Left ventricle myocardium inferior (tissue), 1 donor: ENCODE measurements at regions not wholly inside any gene's neighbourhood (a gene's known extent, or its start where the extent isn't known, plus 50 kb on each side); places are given as distances from the start of the nearest gene placed in this dataset.

ENCODE experiments used
- DNase-seq: peaks from one replicate; pipeline ENCODE4 v3.0.0-alpha.2; 2020
- H3K27ac ChIP-seq: fragments of 200-600 bp; replicated peaks from 2 replicates; pipeline ENCODE4 v1.8.0; 2021
- H3K27me3 ChIP-seq: fragments of 200-600 bp; 2 replicates; pipeline ENCODE4 v1.8.0; 2021; ENCODE audit warnings: low read depth
- H3K36me3 ChIP-seq: fragments of 200-600 bp; 2 replicates; pipeline ENCODE4 v1.8.0; 2021
- H3K4me1 ChIP-seq: fragments of 200-600 bp; 2 replicates; pipeline ENCODE4 v1.8.0; 2021
- H3K4me3 ChIP-seq: fragments of 200-600 bp; 2 replicates; pipeline ENCODE4 v1.8.0; 2021; ENCODE audit warnings: mild to moderate bottlenecking, moderate library complexity
- H3K9me3 ChIP-seq: fragments of 200-600 bp; replicated peaks from 2 replicates; pipeline ENCODE4 v1.8.0; 2021
- CTCF ChIP-seq: fragments of 200-600 bp; IDR thresholded peaks from 2 replicates; pipeline ENCODE4 v1.8.0; 2021; ENCODE audit warnings: antibody characterized with exemption, mild to moderate bottlenecking, borderline replicate concordance
- intact Hi-C: fragments of 100-400 bp; cut with micrococcal nuclease; formaldehyde crosslinking; loops from one replicate; pipeline ENCODE4 v1.11.0; 2022
- donor health status: DM: no; HTN: yes; CAD: no; lungs with severe emphysema.

DNA sequence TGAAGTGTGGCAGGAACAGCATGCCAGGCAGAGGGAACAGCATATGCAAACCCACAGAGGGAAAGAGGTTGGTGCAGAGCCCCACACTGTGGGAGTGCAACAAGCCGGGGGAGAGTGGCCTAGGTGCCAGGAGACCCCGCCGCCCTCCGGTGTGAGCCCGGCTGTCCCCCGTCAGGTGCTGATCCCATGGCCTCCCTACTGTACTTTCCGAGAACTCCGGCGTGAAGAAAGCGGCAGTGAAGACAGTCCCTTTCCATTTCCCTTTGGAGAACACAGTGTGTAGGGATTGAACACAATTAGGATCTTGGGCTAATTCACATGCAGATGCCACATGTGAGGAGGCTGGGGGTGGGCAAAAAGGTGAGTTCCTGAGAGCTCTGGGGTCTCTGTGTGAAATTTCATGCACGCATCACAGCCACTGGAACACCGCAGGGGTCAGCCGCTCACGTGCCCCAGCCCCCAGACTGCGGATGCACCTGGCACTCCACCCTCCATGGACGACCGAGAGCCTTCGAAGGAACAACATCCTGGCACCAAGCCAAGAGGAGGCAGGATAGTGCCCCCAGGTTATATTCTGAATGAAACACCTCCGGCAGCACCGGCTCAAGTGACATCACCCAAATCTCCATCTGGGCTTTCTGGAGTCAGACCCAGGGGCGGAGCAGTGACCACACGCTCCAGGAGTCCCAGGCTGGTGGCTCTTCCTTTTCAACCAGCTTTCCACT lies 82.1 kb upstream of the PPP2R2D start:
- Histone ChIP-seq H3K9me3 (no peaks in the 10 kb centered on the region), H3K27me3 (peaks cover 83% of the 10 kb centered on the region), H3K27ac (no peak overlapping the region), H3K4me1 (no peaks in the 10 kb centered on the region), H3K4me3 (no peak overlapping the region), H3K36me3 (no peaks in the 10 kb centered on the region)
- no peak for TF ChIP-seq CTCF
- intact Hi-C loops = no loop called here
- no peak for DNase-seq

GRCh38 chr10:131819241-131820072 lies 81.4 kb upstream of the PPP2R2D start:
- TF ChIP-seq CTCF = no peak
- intact Hi-C loops = no loop called here
- Histone ChIP-seq H3K4me1 (no peaks in the 10 kb centered on the region), H3K27me3 (peaks cover 88% of the 10 kb centered on the region), H3K9me3 (no peaks in the 10 kb centered on the region), H3K4me3 (no peak overlapping the region), H3K27ac (no peak overlapping the region), H3K36me3 (no peaks in the 10 kb centered on the region)
- no peak for DNase-seq

GRCh38 chr10:131820626-131821025 lies 80.2 kb upstream of the PPP2R2D start:
- intact Hi-C loops = no loop called here
- DNase-seq = no peak
- Histone ChIP-seq H3K27me3 (peaks cover 86% of the 10 kb centered on the region), H3K36me3 (no peaks in the 10 kb centered on the region), H3K4me1 (no peaks in the 10 kb centered on the region), H3K27ac (no peak overlapping the region), H3K9me3 (no peaks in the 10 kb centered on the region), H3K4me3 (no peak overlapping the region)
- TF ChIP-seq CTCF = no peak

GRCh38 chr10:131821378-131822012 lies 79.3 kb upstream of the PPP2R2D start:
- no peaks in the 10 kb centered on the region for H3K36me3 ChIP-seq
- H3K4me3 ChIP-seq = no peak overlapping the region
- peaks cover 84% of the 10 kb centered on the region for H3K27me3 ChIP-seq
- no peak for TF ChIP-seq CTCF
- H3K27ac ChIP-seq = no peak overlapping the region
- intact Hi-C loops = no loop called here
- H3K4me1 ChIP-seq = no peaks in the 10 kb centered on the region
- H3K9me3 ChIP-seq = no peaks in the 10 kb centered on the region
- DNase-seq = no peak

DNA sequence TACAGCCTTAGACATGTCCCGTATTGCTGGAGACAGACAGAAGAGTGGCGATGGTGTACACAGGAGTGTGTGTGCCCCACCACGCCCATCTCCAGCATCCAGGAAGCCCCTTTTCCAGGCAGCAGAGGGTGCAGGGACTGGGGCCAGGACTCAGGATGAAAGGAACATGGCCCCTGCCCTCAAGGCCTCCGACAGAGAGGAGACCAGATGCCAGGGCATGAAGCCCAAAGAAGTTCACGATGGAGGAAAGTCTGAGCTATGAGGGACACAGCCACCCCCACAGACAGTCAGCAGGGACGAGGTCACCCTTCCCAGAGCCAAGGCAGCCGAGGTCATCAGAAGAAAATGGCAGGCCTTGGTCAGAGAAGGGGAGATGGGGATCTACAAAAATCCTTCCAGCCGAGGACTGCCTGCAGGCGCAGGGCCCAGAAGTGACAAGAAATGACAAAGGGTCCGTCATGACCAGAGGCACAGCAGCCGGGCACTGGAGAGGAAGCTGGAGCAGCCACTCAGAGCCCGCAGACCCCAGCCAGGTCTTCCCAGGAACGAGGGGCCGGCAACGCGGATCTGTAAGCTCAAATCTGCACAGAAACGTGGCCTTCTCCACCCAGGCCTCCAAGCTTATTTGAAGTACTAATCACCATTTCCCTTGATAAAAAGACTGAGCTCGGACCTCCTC lies 78.7 kb upstream of the PPP2R2D start:
- H3K27ac ChIP-seq = no peak overlapping the region
- TF ChIP-seq CTCF = no peak
- peaks cover 78% of the 10 kb centered on the region for H3K27me3 ChIP-seq
- H3K36me3 ChIP-seq = no peaks in the 10 kb centered on the region
- no peaks in the 10 kb centered on the region for H3K4me1 ChIP-seq
- H3K4me3 ChIP-seq = no peak overlapping the region
- no peak for DNase-seq
- intact Hi-C loops = no loop called here
- no peaks in the 10 kb centered on the region for H3K9me3 ChIP-seq
